Muscle layer of duodenum (tissue), 2 donors: ENCODE measurements at regions not wholly inside any gene's neighbourhood (a gene's known extent, or its start where the extent isn't known, plus 50 kb on each side); places are given as distances from the start of the nearest gene placed in this dataset.
"Not testable (repeated sequence)": the region's sequence is repeated elsewhere in the genome, so short reads cannot be mapped to it uniquely, and the experiment has no call there.

Experiments
- H3K27ac ChIP-seq: one replicate; pipeline ENCODE4 v1.7.0; 2013; ENCODE audit warnings: mild to moderate bottlenecking, low read length
- H3K27me3 ChIP-seq: one replicate; pipeline ENCODE4 v1.7.0; 2013; ENCODE audit warnings: low read depth, mild to moderate bottlenecking, control low read depth, low read length
- H3K36me3 ChIP-seq, 2 donors: one replicate each; pipeline ENCODE4 v1.7.0; 2013; ENCODE audit warnings: low read length in 2 of 2, control low read depth in 1 of 2, mild to moderate bottlenecking in 1 of 2; ENCODE audit not compliant: insufficient read depth in 2 of 2, control insufficient read depth in 1 of 2
- H3K4me1 ChIP-seq, 2 donors: one replicate each; pipeline ENCODE4 v1.7.0; 2013; ENCODE audit warnings: low read length in 2 of 2, mild to moderate bottlenecking in 2 of 2, control low read depth in 1 of 2, moderate library complexity in 1 of 2; ENCODE audit not compliant: insufficient read depth in 2 of 2, control insufficient read depth in 1 of 2
- H3K4me3 ChIP-seq, 2 donors: one replicate each; pipeline ENCODE4 v1.7.0; 2013; ENCODE audit warnings: low read length in 2 of 2, low read depth in 1 of 2, mild to moderate bottlenecking in 1 of 2
- H3K9me3 ChIP-seq, 2 donors: one replicate each; pipeline ENCODE4 v1.7.0; 2013; ENCODE audit warnings: low read length in 2 of 2, control low read depth in 1 of 2, mild to moderate bottlenecking in 1 of 2; ENCODE audit not compliant: control insufficient read depth in 1 of 2
- donor health status: healthy.

- H3K27ac ChIP-seq, result no peak overlapping the region
- no peaks in the 10 kb centered on the region for H3K36me3 ChIP-seq
- no peak overlapping the region for H3K4me3 ChIP-seq
- H3K4me1 ChIP-seq, result no peaks in the 10 kb centered on the region
- H3K9me3 ChIP-seq, result no peaks in the 10 kb centered on the region
- H3K27me3 ChIP-seq, result no peaks in the 10 kb centered on the region
Measured at GRCh38 chr3:117856354-117856753, 1146.8 kb downstream of the TUSC7 start.

GRCh38 chr3:117863146-117863545, 1153.6 kb downstream of the TUSC7 start:
- Histone ChIP-seq H3K9me3 (no peaks in the 10 kb centered on the region), H3K27me3 (no peaks in the 10 kb centered on the region), H3K4me3 (no peak overlapping the region), H3K36me3 (no peaks in the 10 kb centered on the region), H3K27ac (no peak overlapping the region), H3K4me1 (no peaks in the 10 kb centered on the region)

DNA sequence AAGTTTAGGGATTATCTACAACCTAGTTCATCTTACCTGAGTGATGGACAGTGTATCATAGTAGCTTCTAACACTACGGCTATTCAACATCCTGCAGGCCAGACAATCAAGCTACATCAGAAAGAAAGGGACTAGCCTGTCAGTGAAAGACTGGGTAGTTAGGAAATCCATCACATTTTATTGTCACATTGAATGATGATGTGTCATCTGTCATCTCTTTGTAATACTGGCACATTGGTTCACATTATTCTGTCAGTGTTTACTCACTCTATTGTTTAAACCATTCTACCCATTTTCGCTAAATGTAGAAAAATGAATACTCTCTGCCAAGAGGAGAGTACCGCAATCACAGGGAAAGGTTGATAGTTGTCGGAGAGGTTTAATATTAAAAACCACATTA, 1155.8 kb downstream of the TUSC7 start:
- no peak overlapping the region for H3K4me3 ChIP-seq
- no peaks in the 10 kb centered on the region for H3K9me3 ChIP-seq
- no peaks in the 10 kb centered on the region for H3K27me3 ChIP-seq
- no peaks in the 10 kb centered on the region for H3K36me3 ChIP-seq
- H3K4me1 ChIP-seq, result no peaks in the 10 kb centered on the region
- H3K27ac ChIP-seq, result no peak overlapping the region

GRCh38 chr3:117868766-117869165, 1159.2 kb downstream of the TUSC7 start:
- no peaks in the 10 kb centered on the region for H3K36me3 ChIP-seq
- no peaks in the 10 kb centered on the region for H3K27me3 ChIP-seq
- no peaks in the 10 kb centered on the region for H3K9me3 ChIP-seq
- no peak overlapping the region for H3K27ac ChIP-seq
- no peak overlapping the region for H3K4me3 ChIP-seq
- no peaks in the 10 kb centered on the region for H3K4me1 ChIP-seq

DNA sequence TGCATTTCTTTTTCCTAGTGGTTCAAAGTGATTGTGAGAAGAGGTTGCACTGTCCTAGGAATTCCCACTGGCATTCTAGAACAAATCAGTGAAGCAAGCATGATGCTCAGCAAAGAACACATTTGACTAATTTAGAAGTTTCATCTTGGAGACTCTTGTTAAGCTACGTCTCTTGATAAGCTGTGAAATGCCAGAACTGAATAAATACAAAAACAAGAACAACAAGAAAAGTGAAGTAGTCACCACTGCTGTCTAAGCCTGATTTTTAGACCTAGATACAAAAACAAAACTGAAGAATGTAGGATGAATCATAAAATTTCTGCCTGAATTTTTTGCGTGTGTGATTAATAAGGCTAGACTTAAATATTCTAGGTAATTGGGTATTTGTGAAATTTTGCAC, 1162.4 kb downstream of the TUSC7 start:
- Histone ChIP-seq H3K27me3 (no peaks in the 10 kb centered on the region), H3K27ac (no peak overlapping the region), H3K36me3 (no peaks in the 10 kb centered on the region), H3K9me3 (no peaks in the 10 kb centered on the region), H3K4me3 (no peak overlapping the region), H3K4me1 (no peaks in the 10 kb centered on the region)

DNA sequence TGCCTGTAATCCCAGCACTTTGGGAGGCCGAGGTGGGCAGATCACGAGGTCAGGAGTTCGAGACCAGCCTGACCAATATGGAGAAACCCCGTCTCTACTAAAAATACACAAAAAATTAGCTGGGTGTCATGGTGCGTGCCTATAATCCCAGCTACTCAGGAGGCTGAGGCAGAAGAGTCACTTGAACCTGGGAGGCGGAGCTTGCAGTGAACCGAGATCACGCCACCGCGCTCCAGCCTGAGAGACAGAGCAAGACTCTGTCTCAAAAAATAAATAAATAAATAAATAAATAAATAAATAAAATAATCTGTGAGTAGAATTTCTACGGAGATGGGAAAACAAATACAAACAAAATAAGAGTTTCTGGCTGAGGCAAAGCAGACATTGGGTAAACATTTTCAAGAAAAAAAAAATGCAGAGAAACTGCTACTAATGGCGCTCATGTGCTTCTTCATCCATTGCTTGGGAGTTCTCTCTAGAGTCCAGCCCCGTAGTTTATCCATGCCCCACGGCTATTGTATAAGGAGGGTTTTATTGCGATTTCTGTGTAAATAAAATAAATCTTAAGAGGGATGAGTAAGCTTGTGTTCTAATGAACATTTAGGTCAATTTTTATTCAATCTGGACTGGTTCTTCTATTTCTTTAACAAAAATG, 1161.9 kb downstream of the IGSF11 start:
- not testable (repeated sequence) for H3K9me3 ChIP-seq, H3K27ac ChIP-seq, H3K36me3 ChIP-seq, H3K27me3 ChIP-seq, H3K4me1 ChIP-seq, H3K4me3 ChIP-seq

DNA sequence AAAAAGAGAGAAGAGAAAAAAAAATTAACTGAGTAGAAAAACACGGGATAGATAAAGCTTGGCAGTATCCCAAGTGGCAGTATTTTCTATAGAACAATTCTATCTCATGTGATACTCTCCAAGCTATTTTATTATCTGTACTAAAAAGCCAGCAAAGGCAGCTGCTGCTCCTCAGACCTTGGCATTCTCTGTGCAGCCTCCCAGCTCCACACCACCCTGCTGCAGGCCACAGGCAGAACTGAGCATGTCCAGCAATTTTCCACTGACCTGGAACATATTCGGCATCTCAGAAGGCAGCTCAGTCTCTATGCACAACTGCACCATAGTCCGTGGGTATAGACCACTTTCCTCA, 1161.4 kb downstream of the IGSF11 start:
- H3K27me3 ChIP-seq, result no peaks in the 10 kb centered on the region
- no peak overlapping the region for H3K4me3 ChIP-seq
- H3K4me1 ChIP-seq, result no peaks in the 10 kb centered on the region
- no peaks in the 10 kb centered on the region for H3K36me3 ChIP-seq
- H3K9me3 ChIP-seq, result no peaks in the 10 kb centered on the region
- H3K27ac ChIP-seq, result no peak overlapping the region

DNA sequence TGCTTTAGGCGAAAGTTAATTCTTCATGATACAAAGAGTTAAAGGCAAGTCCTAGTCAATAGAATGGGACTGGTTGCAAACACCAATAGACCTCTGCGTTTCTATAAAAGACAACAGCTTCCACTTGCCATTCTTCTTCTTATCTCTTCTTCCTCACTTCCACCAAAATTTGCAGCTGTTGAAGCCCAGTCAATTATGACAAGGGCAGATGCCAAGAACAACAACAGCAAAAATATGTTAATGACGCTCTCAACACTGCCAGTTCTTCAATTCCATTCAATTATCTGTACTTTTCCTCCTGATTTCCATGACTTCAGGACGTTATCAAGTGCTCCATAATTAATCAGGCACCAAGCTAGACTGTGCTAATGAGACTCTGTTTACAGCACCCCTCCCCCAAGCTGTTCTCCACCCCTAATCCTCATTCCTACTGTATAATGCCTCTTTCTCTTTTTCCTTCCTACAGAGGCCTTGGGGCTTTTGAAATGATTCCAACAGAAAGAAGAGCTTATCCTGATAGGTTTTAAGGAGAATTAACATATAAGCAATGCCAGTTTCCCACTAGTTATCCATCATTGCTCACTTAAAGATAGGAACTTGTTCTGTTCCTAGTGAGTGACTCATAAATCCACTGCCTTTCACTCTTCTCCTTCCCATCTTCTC, 1160.5 kb downstream of the IGSF11 start:
- Histone ChIP-seq H3K36me3 (no peaks in the 10 kb centered on the region), H3K9me3 (no peaks in the 10 kb centered on the region), H3K27me3 (no peaks in the 10 kb centered on the region), H3K4me1 (no peaks in the 10 kb centered on the region), H3K27ac (no peak overlapping the region), H3K4me3 (no peak overlapping the region)

- Histone ChIP-seq H3K27ac (no peak overlapping the region), H3K4me3 (no peak overlapping the region), H3K36me3 (no peaks in the 10 kb centered on the region), H3K4me1 (no peaks in the 10 kb centered on the region), H3K27me3 (no peaks in the 10 kb centered on the region), H3K9me3 (no peaks in the 10 kb centered on the region)
Measured at GRCh38 chr3:117874904-117875874, 1159.5 kb downstream of the IGSF11 start.

- no peak overlapping the region for H3K4me3 ChIP-seq
- no peaks in the 10 kb centered on the region for H3K9me3 ChIP-seq
- no peaks in the 10 kb centered on the region for H3K4me1 ChIP-seq
- H3K36me3 ChIP-seq, result no peaks in the 10 kb centered on the region
- no peaks in the 10 kb centered on the region for H3K27me3 ChIP-seq
- no peak overlapping the region for H3K27ac ChIP-seq
Measured at GRCh38 chr3:117875887-117876286, 1158.8 kb downstream of the IGSF11 start.

DNA sequence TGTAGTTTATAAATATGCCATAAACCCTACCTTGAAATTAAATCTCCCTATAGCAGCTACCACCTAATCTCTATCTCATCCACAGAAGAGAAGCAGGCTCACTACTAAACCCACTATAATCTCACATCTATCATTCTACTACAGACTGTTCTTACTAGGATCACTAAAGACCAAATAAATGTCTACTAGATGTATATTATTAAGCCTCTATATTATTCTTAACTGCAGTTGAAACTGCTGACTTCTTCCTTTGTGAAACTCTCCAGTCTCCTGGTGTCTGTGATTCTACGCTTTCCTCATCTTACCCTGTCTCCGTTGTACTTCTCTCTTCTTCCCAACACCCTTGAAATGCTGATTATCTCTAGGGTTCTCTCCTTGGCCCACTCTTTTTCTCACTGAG, 1154.0 kb downstream of the IGSF11 start:
- no peaks in the 10 kb centered on the region for H3K36me3 ChIP-seq
- H3K27me3 ChIP-seq, result no peaks in the 10 kb centered on the region
- H3K4me1 ChIP-seq, result no peaks in the 10 kb centered on the region
- no peaks in the 10 kb centered on the region for H3K9me3 ChIP-seq
- no peak overlapping the region for H3K4me3 ChIP-seq
- no peak overlapping the region for H3K27ac ChIP-seq
